K562 (cell line): ENCODE measurements at regions not wholly inside any gene's neighbourhood (a gene's known extent, or its start where the extent isn't known, plus 50 kb on each side); places are given as distances from the start of the nearest gene placed in this dataset.

Source experiments
- ATF7 ChIP-seq: fragments of 450-650 bp; IDR thresholded peaks from 2 replicates; pipeline ENCODE4 v1.7.1; 2014; ENCODE audit warnings: mild to moderate bottlenecking, moderate library complexity
- C11orf30 ChIP-seq: fragments of 450-650 bp; IDR thresholded peaks from 2 replicates; pipeline ENCODE4 v1.6.1; 2016; ENCODE audit warnings: low read depth, mild to moderate bottlenecking
- FOS ChIP-seq: IDR thresholded peaks from 3 replicates; pipeline ENCODE4 v1.6.1; 2011; ENCODE audit not compliant: insufficient read length; ENCODE audit errors: extremely low read depth
- LCOR ChIP-seq: sonication (generic); formaldehyde crosslinking; IDR thresholded peaks from 2 replicates; pipeline ENCODE4 v1.8.0; 2022; ENCODE audit warnings: mild to moderate bottlenecking, missing genetic modification reagents
- MEF2A ChIP-seq: IDR thresholded peaks from 2 replicates; pipeline ENCODE4 v1.6.1; 2011; ENCODE audit warnings: low read depth, mild to moderate bottlenecking, low read length, moderate library complexity; ENCODE audit not compliant: control insufficient read depth
- PHF8 ChIP-seq: fragments of 200-600 bp; sonication (generic); IDR thresholded peaks from 2 replicates; pipeline ENCODE4 v1.6.1; 2012; ENCODE audit warnings: mixed run types, mild to moderate bottlenecking, inconsistent platforms, low read length, moderate library complexity, borderline replicate concordance
- POLR2B ChIP-seq: fragments of 450-650 bp; IDR thresholded peaks from 2 replicates; pipeline ENCODE4 v1.6.1; 2018; ENCODE audit warnings: low read depth; ENCODE audit not compliant: partially characterized antibody
- POU5F1 ChIP-seq: fragments of 150-350 bp; IDR thresholded peaks from 2 replicates; pipeline ENCODE4 v1.6.1; 2014; ENCODE audit warnings: borderline replicate concordance, low read length, low read depth, mild to moderate bottlenecking; ENCODE audit not compliant: partially characterized antibody
- SAP30 ChIP-seq: fragments of 200-600 bp; sonication (generic); IDR thresholded peaks from 2 replicates; pipeline ENCODE4 v1.6.1; 2012; ENCODE audit warnings: borderline replicate concordance, low read depth, mild to moderate bottlenecking, moderate library complexity, low read length, control low read depth, inconsistent platforms; ENCODE audit not compliant: insufficient read depth, poor library complexity, severe bottlenecking
- SMAD4 ChIP-seq: fragments of 250-450 bp; sonication (Bioruptor Pico); conservative IDR thresholded peaks from 2 replicates; pipeline ENCODE4 v1.8.0; 2021; ENCODE audit warnings: inconsistent platforms, mild to moderate bottlenecking, moderate library complexity
- SNIP1 ChIP-seq: fragments of 450-650 bp; IDR thresholded peaks from 2 replicates; pipeline ENCODE4 v1.7.1; 2017; ENCODE audit warnings: low read depth, mild to moderate bottlenecking
- TAF15 ChIP-seq: fragments of 200-400 bp; formaldehyde crosslinking; IDR thresholded peaks from 2 replicates; pipeline ENCODE4 v1.6.1; 2017; ENCODE audit warnings: mild to moderate bottlenecking, low read depth, low read length, moderate library complexity
- ZBTB8A ChIP-seq: fragments of 450-650 bp; IDR thresholded peaks from 2 replicates; pipeline ENCODE4 v1.6.1; 2018; ENCODE audit warnings: mild to moderate bottlenecking, moderate library complexity; ENCODE audit not compliant: partially characterized antibody
- ZFX ChIP-seq: sonication (generic); formaldehyde crosslinking; IDR thresholded peaks from 2 replicates; pipeline ENCODE4 v1.8.0; 2022; ENCODE audit warnings: mild to moderate bottlenecking, missing genetic modification reagents, moderate library complexity
- ZNF121 ChIP-seq: sonication (generic); formaldehyde crosslinking; conservative IDR thresholded peaks from 2 replicates; pipeline ENCODE4 v1.8.0; 2022; ENCODE audit warnings: missing genetic modification reagents
- ZNF282 ChIP-seq: sonication (generic); formaldehyde crosslinking; IDR thresholded peaks from 2 replicates; pipeline ENCODE4 v1.8.1; 2023; ENCODE audit warnings: missing genetic modification reagents
- ZNF354B ChIP-seq: fragments of 250-450 bp; sonication (Bioruptor Pico); IDR thresholded peaks from 2 replicates; pipeline ENCODE4 v1.4.0; 2020

DNA sequence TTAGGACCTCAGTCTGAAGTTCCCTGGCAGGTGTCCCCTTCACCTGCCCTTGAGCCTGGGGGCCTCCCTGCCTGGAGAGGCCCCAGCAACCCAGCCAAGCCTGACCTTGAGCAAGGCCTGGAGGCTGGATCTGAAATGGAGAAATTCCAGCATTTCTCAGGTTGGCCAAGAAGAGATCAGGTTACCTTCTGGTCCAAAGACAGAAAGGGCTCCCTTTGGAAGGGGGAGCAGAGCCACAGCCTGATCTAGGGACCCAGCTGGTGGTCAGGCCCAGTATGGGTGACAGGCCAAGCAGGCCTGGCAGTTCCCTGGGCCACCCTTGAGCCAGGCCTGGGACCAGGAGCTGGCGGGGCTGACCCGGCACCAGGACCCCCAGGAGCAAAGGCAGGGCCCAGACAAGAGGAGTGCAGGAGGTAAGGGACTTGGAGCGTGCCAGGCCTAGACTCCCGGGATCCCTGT, 82.8 kb downstream of the TNFAIP2 start (continued):
- peak; percentile 91 for TF ChIP-seq ZFX (CRISPR knock-in tag)
- TF ChIP-seq LCOR (CRISPR knock-in tag): no peak
- no peak for TF ChIP-seq ZBTB8A
- no peak for TF ChIP-seq POU5F1
- TF ChIP-seq FOS: no peak
- no peak for TF ChIP-seq ZNF121 (CRISPR knock-in tag)
- TF ChIP-seq POLR2B: no peak
- no peak for TF ChIP-seq ATF7
- TF ChIP-seq PHF8: 0 out of 2 replicates have a peak, but pooled peaks have one; percentile 6
- no peak for TF ChIP-seq TAF15
- no peak for TF ChIP-seq ZNF354B (CRISPR knock-in tag)
- no peak for TF ChIP-seq MEF2A
- TF ChIP-seq SNIP1: no peak
- no peak for TF ChIP-seq C11orf30
- no peak for TF ChIP-seq ZNF282 (CRISPR knock-in tag)
- TF ChIP-seq SAP30: no peak
- no peak for TF ChIP-seq SMAD4
